Activated CD4-positive, CD25-positive, alpha-beta regulatory T cell treated with anti-CD3 and anti-CD28 coated beads, Interleukin-2, amount 50 U/mL, for 72 hours (primary cell): ENCODE measurements at regions not wholly inside any gene's neighbourhood (a gene's known extent, or its start where the extent isn't known, plus 50 kb on each side); places are given as distances from the start of the nearest gene placed in this dataset.
"Not testable (repeated sequence)": the region's sequence is repeated elsewhere in the genome, so short reads cannot be mapped to it uniquely, and the experiment has no call there.

Experiments
- DNase-seq: peaks from one replicate; pipeline ENCODE4 v3.0.0; 2021

DNA sequence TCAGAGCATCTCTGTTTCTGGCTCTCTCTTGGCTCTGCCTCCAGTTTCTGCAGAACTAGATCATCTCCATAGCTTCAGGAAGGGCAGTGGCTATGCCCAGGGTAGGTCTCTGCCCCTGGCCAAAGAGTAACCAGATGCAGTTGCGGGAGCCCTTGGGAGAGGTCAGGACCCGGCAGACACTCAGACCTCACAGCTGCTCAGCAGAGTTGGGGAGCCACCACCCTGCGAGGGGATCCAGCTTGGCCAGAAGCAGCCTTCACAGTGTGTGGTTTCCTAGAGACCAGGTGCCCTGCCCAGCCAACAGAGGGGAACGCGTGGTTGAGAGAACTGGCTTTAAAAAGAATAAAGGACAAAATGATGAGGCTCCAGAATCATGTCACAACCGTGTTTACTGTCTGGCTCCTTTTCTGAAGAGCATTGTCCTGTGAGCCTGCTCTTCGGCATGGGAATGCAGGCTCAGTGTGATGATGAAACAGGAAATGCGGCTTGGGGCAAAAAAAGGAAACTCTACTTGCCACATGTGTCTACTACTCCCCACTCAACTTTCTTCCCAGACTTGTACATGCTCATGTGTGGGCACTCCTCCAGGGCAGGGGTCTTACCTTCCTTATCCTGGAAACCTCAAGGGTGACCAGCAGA is 243.1 kb downstream of the INHBA start:
- DNase-seq: no peak

DNA sequence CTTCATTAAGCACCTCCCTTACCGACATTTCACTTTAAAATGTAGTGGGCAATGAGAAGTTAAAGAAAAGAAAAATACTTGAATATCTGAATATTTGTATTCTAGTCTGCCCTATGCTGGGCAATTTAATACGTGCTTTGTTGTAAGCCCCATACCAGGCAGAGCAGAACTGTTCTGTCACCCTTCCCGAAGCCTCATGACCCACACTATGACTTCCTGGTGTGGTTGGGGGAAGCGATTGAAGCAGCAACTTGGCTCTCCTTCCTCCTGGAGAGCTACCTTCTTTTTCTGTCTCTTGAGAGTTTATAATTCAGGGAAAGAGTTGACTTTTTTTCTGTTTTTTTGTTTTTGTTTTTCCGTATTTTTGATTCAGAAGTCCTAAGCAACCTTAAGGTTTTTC is 243.7 kb downstream of the INHBA start:
- no peak for DNase-seq

DNA sequence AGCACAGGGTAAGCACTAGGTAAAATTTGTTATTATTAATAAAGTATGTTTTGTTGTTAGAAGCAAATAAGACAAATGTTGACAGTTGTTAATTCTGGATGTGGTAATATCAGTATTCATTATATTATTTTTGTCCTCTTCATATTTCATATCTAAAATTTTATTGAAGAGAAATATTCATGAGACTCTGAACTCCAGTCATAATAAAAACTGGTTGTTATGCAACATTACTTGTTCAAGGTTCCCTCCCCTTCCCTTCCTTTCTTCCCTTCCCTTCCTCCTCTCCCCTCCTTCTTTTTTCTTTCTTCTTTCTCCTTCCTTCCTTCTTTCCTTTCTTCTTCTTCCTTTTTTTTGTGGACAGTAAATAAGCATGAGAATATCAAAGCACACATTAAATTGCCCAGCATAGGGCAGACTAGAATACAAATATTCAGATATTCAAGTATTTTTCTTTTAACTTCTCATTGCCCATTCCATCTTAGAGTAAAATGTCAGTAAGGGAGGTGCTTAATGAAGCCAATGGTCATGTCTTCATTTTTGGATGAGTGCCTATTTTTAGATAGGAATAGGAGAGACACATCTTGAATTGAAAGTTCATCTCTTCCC is 245.0 kb downstream of the INHBA start:
- no peak for DNase-seq

DNA sequence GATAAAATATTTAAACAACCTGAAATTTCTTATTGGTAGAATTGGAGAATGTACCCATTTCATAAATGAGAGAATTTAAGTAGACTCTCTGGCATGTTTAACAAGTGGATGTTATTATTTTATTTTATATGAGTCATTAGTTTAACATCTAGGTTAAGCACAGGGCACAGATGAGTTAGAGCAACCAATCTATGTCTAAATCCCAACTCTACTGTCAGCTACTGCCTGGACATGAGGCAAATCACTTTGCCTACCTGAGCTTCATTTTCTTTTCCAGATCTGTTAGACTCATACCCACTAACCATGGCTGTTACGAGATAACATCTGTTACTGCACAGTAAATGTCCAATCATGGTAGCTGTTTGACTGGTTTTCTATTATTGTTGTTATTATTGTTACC is 251.1 kb downstream of the INHBA start:
- DNase-seq: no peak

DNA sequence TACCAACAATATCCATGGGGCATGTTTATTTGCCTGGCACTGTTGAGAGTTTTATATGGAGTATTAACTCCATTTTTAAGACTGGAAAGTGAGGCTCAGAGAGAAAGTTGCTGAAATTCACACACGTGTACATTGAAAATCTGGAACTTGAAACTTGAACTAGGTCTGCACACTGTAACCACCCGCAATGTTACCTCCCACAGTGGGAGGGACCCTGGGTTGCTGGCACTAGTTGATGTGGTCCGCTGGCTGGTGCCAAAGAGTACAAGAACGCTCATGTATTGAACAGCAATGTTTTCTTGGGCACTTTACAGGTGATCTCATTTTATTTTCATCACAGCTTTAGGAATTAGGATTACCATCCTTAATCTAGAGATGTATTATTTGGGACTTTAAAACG is 253.2 kb downstream of the INHBA start:
- no peak for DNase-seq

DNA sequence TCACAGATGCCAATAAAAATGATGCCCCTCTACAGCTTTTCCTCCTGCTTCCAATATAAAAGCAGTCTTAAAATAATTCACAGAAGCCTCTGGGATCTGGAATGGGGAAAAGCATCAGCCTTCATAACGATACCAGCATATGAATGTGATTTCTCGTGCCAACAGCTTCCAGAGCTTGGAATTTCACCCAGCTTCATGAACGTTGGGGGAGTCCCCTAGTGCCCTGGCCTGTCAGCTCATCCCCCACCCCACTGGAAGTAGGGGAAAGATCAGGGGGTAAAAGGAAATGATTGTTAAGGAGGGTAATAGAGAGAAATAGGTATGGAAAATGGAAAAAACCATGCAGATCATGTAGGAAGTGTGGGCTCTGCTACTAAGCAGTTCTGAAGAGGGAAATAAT is 253.6 kb downstream of the INHBA start:
- DNase-seq: no peak

DNA sequence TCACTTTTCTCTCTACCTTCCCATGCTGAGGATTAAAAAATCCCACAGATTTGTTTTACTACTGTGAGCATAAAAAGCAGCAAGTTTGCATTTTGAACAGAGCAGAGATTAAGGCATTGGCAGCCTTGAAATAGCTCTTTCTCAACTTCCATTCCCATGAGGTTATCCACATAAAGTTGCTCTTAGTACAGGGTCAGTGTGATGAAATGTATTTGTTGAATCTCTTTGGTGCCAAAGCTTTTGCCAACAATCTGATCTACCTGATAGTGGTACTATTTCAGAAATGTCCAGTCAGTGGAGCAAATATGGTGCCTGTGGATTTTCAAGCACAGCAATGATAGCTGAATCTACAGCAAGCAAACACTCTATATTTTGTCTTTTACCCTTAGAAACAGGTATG is 254.8 kb downstream of the INHBA start:
- DNase-seq: no peak

DNA sequence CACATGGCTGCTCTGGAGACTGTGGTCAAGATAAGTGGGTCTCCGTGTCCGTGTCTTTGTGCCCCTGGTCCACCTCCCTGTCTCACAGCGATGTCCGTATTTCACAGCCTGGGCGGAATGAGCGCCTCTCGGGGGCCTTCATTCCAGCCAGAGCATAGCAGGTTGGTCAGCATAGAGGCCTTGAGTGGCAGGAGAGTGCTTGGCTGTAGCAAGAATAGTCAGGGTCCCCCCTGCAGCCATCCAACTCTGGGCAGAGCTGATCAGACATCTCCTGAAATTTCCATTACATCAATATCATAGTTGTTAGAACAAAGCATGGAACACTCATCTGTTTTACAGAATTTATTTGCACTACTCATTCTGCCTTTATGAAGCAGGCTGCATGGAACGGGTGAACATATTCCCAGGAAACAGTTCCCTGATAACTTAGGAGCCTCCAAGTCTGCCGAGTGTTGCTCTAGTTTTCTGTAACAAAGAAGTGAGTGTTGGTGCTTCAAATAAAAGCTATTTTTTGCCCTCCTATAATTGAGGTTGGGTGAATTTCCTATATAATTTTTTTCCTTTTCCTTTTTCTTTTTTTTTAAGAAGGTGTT is 255.3 kb downstream of the INHBA start:
- no peak for DNase-seq

DNA sequence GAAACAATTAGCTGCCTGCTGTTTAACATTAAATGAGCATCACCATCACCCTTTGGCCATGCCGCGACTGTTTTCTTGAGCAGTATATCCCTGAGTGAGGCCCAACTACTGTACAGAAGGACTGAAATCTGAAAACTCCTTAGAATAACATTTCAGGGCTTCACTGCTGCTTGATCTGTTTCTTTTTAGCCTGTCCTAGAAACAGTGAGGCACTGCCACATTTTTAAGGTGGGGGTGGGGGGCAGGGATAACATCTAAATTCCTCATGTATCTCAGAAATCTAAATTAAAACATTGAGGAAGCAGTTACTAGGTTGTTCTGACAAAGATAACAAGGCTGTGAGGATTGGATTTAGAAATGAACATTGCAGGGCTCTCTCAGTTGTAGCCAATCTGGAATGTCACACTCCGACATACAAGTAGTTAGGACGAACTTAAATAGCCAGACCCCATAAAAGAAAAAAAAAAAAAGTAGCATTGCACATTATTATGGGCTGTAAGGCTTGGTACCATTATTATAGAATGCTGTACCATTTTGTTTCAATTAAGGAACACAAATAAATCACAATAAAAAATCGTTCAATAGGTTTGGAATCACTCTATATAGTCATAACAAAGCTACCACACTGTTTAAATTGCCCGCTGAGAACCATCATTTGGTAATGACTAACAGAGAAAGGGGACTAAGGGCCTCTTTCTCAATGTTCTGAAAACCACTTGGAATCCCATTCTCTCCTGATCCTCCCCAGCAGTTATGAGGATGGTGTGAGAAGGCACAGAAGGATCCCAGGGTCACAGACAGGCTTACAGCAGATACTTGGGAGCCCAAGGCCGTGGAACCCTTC is 256.1 kb downstream of the INHBA start:
- no peak for DNase-seq

DNA sequence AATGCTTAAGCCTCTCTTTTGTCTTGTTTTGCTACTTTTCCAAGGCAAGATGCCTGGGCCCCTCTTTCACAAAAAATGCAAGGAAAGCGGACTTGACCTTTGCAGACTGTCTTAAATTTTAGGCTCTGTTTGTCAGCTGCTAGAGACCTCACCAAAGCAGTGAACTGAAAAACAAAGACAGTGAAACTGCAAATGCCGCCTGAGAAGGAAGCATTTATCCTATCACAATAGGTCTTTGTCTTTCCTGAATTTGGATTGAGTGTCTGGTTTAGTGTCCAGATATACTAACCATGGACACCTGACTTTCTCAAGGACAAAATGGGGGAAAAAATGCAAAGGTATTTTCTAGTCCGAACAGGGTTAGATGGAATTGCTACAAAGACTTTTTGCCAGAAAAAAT is 256.9 kb downstream of the INHBA start:
- no peak for DNase-seq

DNA sequence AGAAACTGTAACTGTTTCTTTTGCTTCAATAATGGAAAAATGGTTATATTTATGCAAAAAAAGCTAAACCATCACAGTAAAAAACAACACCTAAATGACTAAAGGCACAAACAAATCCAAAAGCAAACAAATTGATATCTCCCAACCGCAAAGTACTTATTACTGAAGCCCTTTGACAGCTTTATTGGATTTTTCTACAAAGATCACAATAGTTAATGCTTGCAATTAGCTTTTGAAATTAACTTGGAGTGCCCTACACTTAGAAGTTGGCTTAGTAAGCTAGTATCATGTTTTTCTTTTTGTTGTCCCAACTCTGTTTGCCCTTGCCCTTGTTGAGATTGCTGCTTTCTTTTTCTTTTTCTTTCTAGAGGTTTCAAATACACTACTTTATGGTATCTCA is 257.5 kb downstream of the INHBA start:
- no peak for DNase-seq

DNA sequence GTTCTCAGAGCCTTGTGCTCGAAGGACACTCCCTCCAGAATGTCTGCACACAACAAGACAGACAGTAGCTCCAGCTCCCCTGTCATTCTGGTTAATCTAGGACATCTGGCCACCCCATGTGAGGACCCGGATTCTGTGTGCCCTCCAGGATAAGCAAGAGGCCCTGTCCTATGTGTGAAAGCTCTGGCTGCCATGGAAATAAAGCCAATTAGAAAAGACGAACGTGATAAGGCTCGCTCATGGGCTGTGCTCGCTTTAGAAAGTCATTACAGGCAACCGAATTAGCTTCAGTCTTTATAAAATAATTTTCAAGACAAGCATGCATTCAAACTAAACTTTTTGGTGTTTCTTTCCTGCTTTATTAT is 263.4 kb downstream of the INHBA start:
- no peak for DNase-seq

DNA sequence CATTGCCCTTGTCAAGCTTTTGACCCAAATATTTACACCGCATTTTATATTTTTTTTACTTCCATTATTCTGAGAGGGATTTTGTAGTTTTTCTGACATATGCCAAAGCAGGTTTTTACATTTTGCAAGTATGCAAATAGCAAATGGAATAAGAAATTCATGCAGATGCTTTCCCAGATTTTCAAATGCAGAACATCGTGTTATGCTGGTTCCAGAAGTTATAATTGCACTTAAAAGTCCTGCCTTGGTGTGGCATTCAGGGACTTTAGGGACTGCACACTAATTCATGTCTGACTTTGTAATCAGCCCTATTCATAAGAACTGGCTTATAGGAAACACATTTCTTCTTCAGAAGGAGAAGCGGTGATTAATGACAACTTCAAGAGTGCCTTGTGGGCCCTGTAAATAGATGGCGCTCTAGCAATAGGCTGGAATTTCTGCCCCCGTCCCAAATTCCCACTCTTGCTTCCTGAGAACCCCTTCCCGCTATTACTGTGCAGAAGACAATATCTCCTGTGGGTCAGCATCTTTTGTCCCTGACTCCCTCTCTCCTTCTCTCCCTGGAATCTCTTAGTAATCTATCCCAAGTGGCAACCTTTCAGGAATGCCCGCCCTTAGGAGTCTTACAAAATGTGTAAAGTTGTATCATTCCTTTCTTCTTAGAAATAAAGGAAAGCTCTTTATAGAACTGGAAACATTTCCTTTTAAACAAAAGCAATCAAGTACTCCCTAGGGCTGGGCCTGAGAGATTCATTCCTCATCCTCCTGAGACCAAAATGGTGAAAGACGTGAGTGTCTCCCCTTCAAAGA is 264.0 kb downstream of the INHBA start:
- DNase-seq: no peak

DNA sequence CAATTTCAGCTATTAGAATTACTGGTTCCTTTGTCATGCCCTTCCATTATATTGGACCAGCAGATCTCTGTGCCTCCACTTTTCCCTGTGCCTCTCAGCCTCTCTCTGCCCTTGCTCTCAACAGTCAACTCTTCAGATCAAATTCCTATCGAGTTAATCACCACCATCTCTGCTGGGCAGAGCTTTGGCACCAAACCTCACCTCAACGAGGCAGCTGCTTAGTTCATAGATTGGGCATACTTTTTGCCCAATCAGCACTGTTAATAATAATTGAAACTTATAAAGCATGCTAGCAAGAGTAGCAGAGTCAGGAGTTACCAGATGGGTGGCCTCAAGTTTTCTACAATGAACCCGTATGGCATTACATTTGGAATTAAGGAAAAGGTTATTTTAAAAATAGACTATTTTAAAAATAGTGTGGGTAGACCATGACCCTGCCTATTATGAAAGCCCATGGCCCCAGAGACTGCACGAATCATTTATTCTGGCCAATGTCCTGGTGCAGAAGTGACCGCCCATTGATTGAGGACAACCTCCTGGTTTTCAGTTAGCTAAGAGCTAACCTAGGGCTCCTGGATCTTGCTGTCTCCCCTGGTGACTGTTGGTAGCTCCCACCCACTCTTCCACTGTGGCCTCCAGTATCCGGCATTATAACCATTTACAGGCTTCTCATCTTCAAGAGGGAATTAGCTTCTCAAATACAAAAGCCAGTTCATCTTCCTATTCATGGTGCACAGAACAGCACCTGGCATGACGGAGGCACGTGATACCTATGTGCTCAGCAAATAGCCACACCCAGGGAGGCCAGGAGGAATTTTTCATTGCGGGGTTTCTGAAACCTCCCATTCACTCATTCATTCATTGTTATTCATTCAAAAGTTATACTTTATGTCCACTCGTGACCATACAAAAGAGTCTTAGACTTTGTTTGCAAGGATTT is 265.4 kb downstream of the INHBA start:
- DNase-seq: no peak

DNA sequence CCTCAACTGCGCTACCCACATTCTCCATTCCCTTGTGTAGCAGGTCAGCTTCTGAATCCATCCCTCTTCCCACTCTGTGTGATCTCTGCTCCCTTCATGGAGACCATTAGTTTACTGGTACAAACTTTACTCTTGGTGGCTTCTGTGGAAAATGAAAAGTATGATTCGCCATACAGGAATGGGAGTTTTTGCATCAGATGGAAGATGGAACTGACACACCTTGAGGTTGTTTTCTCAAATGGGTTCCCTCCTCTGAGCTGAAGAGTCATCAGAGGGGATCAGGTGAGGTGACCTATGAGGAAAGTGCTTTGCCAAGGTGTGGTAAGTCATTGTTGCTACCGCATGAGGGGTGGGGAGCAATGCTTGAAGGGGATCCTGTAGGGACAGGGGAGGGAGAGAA is 266.8 kb downstream of the INHBA start:
- no peak for DNase-seq

DNA sequence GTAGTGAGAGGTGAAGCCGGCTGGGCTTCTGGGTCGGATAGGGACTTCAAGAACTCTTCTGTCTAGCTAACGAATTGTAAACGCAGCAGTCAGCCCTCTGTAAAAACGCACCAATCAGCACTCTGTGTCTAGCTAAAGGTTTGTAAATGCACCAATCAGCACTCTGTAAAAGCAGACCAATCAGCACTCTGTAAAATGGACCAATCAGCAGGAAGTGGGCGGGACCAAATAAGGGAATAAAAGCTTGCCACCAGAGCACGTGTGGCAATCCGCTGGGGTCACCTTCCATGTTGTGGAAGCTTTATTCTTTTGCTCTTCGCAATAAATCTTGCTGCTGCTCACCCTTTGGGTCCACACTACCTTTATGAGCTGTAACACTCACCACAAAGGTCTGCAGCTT is 267.9 kb downstream of the INHBA start:
- not testable (repeated sequence) for DNase-seq

DNA sequence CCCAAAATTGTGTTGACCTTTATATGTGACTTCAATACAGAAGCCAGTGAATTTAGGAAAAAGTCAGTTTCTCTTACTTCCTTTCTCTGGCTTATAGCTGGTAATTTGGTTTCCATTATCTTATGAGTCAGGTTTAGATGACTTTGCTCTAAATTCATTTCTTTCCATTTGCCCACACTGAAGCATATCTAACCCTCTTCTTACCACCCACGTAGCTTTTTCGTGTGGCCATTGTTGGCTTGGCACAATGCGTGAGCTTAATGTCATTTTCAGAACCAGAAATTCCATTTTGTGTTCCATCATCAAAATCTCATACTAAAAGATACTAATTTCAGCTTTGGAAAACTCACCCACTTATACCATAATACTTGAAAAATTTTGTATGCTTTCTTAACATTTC is 271.2 kb downstream of the INHBA start:
- DNase-seq: no peak

DNA sequence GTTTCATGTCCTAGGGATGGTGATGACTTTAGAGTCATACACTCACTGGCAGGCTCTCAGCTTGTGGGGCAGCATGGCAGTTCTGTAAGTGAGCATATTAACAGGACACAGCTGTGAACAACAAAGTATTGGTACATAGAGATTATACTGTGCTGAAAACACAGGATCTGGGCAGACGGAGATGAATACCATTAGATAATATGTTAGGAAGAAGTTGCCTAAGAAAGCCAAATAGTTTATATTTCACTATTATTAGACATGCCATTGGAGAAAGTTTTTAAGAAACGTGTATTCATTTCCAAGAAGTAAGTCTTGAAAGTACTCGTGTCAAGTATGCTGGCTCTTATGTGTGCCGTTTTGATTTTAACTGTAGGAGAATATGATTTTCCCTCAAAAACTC is 274.5 kb downstream of the INHBA start:
- DNase-seq: no peak

DNA sequence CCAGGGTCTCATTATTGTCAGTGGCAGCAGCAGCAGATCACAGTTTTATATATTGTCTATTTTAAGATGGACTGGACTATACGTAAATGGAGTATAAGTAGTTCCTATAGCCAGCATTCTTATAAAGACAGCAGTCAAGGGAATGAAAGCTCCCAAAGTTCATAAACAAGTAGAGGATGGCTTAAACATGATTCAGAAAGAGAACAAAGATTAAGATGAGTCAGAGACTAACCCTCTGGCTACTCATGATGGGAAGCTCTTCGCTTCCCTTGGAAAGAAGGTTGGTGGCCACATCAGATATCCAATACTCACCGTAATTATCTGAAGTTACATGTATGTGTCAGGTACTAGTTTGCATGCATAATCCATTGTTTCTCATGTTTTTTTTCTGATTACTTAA is 277.0 kb downstream of the INHBA start:
- no peak for DNase-seq

DNA sequence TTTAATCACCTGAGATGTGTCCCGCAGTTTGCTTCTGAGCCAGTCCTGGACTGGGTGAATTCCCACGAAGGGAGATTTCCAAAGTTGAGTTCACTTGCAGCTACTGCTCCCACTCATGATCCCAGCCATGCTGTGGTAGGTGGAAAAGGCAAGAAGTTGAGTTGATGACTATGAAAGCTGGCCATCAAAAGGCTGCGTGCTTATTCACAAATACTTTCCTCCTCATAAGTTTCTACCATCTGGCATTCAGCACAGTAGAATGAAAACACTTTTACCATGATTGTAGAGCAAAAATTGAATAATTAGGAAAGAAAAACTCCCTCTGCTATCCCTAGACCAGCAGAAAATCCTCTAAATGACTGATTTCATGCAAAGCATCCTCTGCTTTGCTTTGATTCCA is 281.8 kb downstream of the INHBA start:
- no peak for DNase-seq

DNA sequence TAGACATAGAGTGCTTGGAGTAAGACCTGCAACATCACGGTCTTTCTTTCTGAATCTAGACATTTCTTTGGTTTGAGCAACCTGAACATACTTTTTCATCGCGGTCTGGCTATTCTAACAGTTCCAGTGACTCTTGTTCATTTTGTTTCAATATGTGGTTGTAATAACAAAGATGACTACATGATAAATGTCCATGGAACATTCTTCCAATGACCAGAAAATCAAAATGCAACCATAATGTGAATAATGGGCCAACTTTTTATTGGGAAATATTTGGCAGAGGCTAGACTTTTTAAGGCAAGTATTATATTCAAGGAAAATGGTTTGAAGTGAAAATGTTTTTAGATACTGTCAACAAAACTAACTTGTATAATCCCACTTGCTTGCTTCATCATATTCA is 282.5 kb downstream of the INHBA start:
- no peak for DNase-seq

DNA sequence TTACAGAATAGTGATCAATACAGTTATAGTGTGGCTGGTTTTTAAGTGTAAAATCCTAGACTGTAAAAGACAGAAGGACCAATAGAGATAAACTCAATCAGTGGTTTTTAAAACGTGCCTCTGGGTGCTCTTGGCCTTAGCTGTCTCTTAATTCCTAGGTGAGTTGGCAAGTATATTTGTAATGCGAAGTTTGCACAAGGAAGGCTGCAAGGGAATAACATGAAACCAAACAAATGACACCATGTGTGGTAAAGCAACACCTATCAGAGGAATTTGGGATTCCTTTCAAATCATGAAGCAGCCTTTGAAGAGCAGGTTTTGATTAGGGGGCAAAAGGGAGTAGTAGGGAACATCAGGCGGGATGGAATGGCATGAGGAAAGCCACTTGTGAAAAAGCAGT is 284.6 kb downstream of the INHBA start:
- DNase-seq: no peak
